Effector memory CD4-positive, alpha-beta T cell (primary cell): ENCODE measurements at regions not wholly inside any gene's neighbourhood (a gene's known extent, or its start where the extent isn't known, plus 50 kb on each side); places are given as distances from the start of the nearest gene placed in this dataset.

Experiments used
- DNase-seq, 3 donors: peaks; one replicate each; pipeline ENCODE4 v3.0.0-alpha.2; 2020
- H3K27ac ChIP-seq: 2 replicates; pipeline ENCODE4 v1.7.0; 2013; ENCODE audit warnings: mild to moderate bottlenecking, low read length, moderate library complexity; ENCODE audit not compliant: insufficient read depth, poor library complexity, severe bottlenecking
- H3K27me3 ChIP-seq: replicated peaks from 2 replicates; pipeline ENCODE4 v1.7.0; 2013; ENCODE audit warnings: mild to moderate bottlenecking, low read length; ENCODE audit not compliant: insufficient read depth, control insufficient read depth, poor library complexity, severe bottlenecking
- H3K36me3 ChIP-seq: 2 replicates; pipeline ENCODE4 v1.7.0; 2013; ENCODE audit warnings: mild to moderate bottlenecking, low read length, moderate library complexity; ENCODE audit not compliant: control insufficient read depth, insufficient read depth
- H3K4me1 ChIP-seq: 2 replicates; pipeline ENCODE4 v1.7.0; 2013; ENCODE audit warnings: low read length, mild to moderate bottlenecking; ENCODE audit not compliant: control insufficient read depth, insufficient read depth, poor library complexity, severe bottlenecking
- H3K4me3 ChIP-seq: 2 replicates; pipeline ENCODE4 v1.7.0; 2013; ENCODE audit warnings: low read length, low read depth, mild to moderate bottlenecking; ENCODE audit not compliant: insufficient read depth, poor library complexity, severe bottlenecking
- H3K9me3 ChIP-seq: 2 replicates; pipeline ENCODE4 v1.7.0; 2013; ENCODE audit warnings: mild to moderate bottlenecking, low read length, moderate library complexity; ENCODE audit not compliant: control insufficient read depth

DNA sequence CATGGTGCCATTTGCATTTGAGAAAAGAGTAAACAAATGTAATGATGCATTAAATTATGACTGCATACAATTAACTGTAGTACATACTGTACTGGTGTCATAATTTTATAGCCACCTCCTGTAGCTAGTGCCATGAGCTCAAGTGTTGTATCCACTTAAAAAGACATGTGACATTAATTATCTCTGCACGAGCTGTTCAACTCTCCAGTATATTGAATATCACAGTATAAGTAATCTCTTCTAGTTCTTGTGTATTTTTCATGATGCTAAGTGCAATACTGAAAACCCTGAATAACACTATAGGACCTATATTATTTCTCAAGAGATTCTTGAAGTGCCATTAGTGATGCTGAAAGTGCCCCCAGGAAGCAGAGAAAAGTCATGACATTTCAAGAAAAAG is 387.3 kb downstream of the PCDH17 start:
- Histone ChIP-seq H3K27me3 (no peaks in the 10 kb centered on the region), H3K36me3 (no peaks in the 10 kb centered on the region), H3K4me3 (no peak overlapping the region), H3K27ac (no peak overlapping the region), H3K4me1 (no peaks in the 10 kb centered on the region), H3K9me3 (no peaks in the 10 kb centered on the region)
- DNase-seq: no peak

DNA sequence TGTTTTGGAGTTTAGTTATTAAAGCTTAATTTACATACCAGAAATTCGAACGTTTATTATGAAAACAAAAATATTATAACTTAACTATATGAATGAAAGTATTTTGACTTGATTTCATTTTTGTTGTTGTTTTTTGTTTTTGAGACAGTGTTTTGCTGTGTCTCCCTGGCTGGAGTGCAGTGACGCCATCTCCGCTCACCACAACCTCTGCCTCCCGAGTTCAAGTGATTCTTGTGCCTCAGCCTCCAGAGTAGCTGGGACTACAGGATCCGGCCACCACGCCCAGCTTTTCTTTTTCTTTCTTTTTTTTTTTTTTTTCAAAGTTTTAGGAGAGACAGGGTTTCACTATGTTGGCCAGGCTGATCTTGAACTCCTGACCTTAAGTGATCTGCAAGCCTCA is 392.6 kb downstream of the PCDH17 start:
- no peak overlapping the region for H3K4me3 ChIP-seq
- no peaks in the 10 kb centered on the region for H3K27me3 ChIP-seq
- DNase-seq: no peak
- H3K27ac ChIP-seq: no peak overlapping the region
- H3K36me3 ChIP-seq: no peaks in the 10 kb centered on the region
- H3K4me1 ChIP-seq: no peaks in the 10 kb centered on the region
- no peaks in the 10 kb centered on the region for H3K9me3 ChIP-seq

DNA sequence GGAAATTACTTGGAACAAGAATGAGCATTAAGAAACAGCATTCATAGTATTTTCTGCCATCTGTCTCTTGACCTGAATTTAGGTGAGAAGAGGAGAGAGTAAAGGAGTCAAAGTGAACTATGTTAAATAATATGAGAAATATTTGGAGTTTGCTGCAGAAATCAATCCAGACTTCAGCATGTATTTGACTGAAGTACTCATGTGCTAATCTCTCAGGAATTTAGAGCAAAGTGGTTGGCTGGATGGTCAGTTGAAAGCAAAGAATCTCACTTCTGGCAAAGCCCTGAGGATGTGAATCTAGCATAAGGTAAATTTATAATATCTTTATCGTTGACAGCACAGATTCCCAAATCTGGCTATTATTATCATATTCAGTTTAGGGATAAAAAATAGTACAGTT is 394.3 kb downstream of the PCDH17 start:
- DNase-seq: no peak

DNA sequence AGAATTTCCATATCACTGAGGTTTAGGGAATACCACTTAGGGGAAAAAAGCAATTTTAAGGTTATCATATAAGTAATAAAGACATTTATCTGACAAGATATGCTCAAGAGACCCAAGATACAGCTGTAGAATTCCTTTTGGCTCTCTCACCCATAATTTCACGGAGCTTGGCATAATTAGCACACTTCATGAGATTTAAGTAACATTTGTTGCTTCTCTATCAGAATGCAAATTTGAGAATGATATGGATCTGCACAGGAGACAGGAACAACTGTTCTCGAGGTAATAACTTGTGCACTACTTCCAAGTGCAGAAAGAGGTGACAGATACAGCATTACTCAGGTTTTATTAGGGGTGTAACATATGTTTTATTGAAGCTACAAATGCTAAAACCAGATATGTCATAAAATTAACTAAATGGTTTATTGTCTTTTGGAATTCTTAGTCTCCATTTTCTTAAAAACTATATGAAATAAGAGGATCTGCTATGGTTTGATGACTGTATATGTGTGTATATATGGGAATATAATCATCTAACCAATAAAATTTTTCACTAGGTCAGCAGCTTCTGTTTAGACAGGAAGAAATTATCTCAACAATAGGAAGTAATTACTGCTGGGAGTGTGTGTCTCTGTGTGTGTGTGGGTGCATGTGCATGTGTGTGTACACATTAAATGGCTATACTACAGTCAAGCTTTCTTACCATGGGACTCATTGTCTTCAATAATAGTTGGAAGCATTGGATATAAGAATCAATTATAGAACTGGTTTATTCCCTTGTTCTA is 401.3 kb downstream of the PCDH17 start:
- no peak overlapping the region for H3K27ac ChIP-seq
- H3K27me3 ChIP-seq: no peaks in the 10 kb centered on the region
- H3K36me3 ChIP-seq: no peaks in the 10 kb centered on the region
- no peaks in the 10 kb centered on the region for H3K4me1 ChIP-seq
- DNase-seq: no peak
- H3K4me3 ChIP-seq: no peak overlapping the region
- H3K9me3 ChIP-seq: no peaks in the 10 kb centered on the region

More for the DNA sequence above, 394.3 kb downstream of the PCDH17 start:
- Histone ChIP-seq H3K4me1 (no peaks in the 10 kb centered on the region), H3K36me3 (no peaks in the 10 kb centered on the region), H3K27me3 (no peaks in the 10 kb centered on the region), H3K9me3 (no peaks in the 10 kb centered on the region), H3K4me3 (no peak overlapping the region), H3K27ac (no peak overlapping the region)

DNA sequence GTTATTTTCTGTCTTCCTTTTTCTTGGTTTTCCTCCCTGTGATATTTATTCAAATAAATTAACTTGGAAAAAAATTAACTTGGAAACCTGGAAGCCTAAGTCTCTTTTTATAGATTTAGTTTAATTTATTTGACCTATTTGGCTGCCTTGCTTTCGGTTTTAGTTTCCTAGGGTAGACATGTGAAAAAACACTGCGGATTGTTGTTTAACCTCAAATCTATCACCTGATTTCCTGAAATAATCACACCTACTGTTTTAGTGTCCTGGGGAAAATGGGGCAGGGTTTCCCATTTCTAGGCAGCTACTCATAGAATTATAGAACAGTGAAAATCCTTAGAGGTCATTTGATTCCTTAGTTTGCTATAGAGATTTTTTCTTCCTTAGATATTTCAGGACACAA is 412.4 kb downstream of the PCDH17 start:
- H3K9me3 ChIP-seq: no peaks in the 10 kb centered on the region
- H3K27ac ChIP-seq: no peak overlapping the region
- H3K4me3 ChIP-seq: no peak overlapping the region
- no peaks in the 10 kb centered on the region for H3K36me3 ChIP-seq
- no peaks in the 10 kb centered on the region for H3K4me1 ChIP-seq
- no peak for DNase-seq
- H3K27me3 ChIP-seq: no peaks in the 10 kb centered on the region

DNA sequence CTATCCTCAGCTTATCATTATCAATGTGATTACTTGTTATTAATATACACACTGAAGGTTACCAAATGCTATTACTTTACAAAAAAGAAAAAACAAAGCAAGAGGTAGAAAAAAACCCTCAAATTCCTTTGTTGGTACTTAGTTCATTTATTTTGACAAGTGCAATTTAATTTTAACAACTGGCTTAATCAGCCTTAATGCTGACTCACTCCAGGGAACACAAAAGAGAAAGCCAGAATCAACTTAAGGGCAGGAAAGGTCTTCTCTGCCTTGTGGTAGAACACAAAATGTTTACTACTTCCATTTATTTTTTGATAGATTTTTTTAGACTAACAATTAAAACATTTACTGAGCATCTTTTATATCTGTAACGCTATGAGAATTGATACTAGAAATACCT is 417.1 kb downstream of the PCDH17 start:
- H3K36me3 ChIP-seq: no peaks in the 10 kb centered on the region
- H3K27ac ChIP-seq: no peak overlapping the region
- H3K9me3 ChIP-seq: no peaks in the 10 kb centered on the region
- DNase-seq: no peak
- no peaks in the 10 kb centered on the region for H3K27me3 ChIP-seq
- H3K4me1 ChIP-seq: no peaks in the 10 kb centered on the region
- no peak overlapping the region for H3K4me3 ChIP-seq

DNA sequence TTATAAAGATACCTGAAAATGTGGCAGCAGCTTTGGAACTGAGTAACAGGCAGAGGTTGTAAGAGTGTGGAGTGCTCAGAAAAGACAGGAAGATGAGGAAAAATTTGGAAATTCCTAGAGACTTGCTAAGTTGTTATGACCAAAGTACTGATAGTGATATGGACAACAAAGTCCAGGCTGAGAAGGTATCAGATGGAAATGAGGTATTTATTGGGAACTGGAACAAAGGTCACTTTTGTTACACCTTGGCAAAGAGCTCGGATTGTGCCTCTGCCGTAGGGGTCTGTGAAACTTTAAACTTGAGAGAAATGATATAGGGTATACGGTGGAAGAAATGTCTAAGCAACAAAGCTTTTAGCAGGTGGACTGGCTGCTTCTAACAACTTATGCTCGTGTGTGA is 419.9 kb downstream of the PCDH17 start:
- no peaks in the 10 kb centered on the region for H3K36me3 ChIP-seq
- no peak overlapping the region for H3K4me3 ChIP-seq
- no peaks in the 10 kb centered on the region for H3K9me3 ChIP-seq
- no peaks in the 10 kb centered on the region for H3K27me3 ChIP-seq
- DNase-seq: no peak
- no peak overlapping the region for H3K27ac ChIP-seq
- no peaks in the 10 kb centered on the region for H3K4me1 ChIP-seq

DNA sequence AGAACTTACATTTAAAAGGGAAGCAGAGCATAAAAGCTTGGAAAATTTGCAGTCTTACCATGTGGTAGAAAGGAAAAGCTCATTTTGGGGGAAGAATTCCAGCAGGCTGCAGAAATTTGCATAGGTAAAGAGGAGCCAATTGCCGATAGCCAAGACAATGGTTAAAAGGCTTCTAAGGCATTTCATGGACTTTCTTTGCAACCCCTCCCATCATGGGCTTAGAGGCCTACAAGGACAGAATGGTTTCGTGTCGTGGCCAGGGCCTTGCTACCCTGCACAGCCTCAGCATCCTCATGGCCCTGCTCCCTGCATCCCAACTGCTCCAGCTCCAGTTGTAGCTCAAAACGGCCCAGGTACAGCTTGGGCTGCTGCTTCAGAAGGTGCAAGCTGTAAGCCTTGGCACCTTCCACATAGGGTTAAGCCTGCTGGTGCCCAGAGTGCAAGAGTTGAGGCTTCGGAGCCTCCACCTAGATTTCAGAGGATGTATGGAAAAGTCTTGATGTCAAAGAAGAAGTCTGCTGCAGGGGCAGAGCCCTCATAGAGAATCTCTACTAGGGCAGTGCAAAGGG is 420.3 kb downstream of the PCDH17 start:
- H3K36me3 ChIP-seq: no peaks in the 10 kb centered on the region
- no peaks in the 10 kb centered on the region for H3K9me3 ChIP-seq
- no peaks in the 10 kb centered on the region for H3K27me3 ChIP-seq
- DNase-seq: no peak
- H3K27ac ChIP-seq: no peak overlapping the region
- H3K4me1 ChIP-seq: no peaks in the 10 kb centered on the region
- H3K4me3 ChIP-seq: no peak overlapping the region

DNA sequence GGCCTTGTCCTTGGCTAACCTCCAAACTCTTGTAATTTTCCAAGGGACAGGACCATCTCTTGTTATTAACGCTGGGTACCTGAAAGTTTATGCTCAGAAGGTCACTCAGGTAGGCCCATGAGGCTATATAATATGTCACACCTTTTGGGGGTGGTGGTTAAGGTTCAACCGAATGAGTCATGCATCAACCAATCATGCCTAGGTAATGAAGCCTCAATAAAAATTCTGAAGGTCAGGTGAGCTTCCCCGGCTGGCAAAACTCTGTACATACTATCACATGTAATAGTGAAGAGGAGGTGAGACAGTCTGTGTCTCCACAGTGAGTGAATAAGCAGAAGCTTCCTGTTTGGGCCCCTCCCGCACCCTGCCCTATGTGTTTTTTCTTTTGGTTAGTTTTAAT is 424.9 kb downstream of the PCDH17 start:
- DNase-seq: no peak
- Histone ChIP-seq H3K4me3 (no peak overlapping the region), H3K27ac (no peak overlapping the region), H3K27me3 (no peaks in the 10 kb centered on the region), H3K9me3 (no peaks in the 10 kb centered on the region), H3K36me3 (no peaks in the 10 kb centered on the region), H3K4me1 (no peaks in the 10 kb centered on the region)

DNA sequence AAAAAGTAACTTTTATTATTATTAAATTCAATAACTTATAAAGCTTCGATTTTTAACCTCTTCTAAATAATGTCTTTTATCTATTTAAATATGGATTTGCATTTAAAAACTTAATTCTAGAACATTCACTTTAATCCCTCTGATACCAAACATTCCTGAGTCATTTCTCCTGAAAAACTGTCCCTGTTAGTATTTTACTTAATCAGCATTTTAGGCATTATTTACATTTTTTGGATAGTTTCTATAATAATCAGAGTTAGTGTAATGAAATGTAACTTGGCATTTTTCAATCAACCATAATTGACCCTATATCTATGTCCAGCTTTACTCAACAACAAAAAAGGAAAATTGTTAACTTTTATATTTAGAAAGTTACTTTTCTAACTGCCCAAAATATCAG is 428.1 kb downstream of the PCDH17 start:
- Histone ChIP-seq H3K27me3 (no peaks in the 10 kb centered on the region), H3K4me1 (no peaks in the 10 kb centered on the region), H3K27ac (no peak overlapping the region), H3K36me3 (no peaks in the 10 kb centered on the region), H3K4me3 (no peak overlapping the region), H3K9me3 (no peaks in the 10 kb centered on the region)
- DNase-seq: no peak
